ENCODE measurements at regions not wholly inside any gene's neighbourhood (a gene's known extent, or its start where the extent isn't known, plus 50 kb on each side); places are given as distances from the start of the nearest gene placed in this dataset.

DNA sequence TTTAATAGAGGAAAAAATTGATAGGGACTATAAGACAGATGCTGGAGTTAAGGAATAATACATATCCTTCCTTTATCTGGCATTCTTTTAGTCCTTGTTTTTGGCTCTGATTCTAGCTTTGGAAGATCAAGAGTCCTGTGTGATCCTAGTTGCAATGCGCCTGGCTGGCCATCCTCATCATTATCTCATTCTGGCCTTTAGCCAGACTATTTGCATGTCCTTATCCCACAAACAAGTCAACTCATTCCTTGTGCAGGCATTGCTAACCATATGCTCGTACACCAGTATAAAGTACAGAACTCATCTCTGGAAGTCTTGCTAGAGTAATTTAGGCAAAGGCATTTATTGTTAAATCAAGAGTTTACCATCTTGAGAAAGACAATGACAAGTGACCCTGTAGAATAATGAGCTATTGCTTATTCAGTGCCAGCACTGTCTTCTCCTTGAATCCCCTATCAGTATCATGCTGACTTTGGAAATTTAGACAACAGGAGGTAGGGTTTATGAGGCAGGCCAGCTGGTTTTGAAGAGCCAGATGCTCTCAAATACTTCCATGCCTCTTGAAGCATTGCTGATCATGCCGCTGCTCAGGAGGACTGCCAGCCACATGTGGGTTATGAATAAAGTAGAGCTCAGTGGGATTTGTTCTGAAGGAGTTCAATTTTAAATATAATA, 1730.3 kb upstream of the TENM3 start:
- no peaks in the 10 kb centered on the region for H3K9me3 Mint-ChIP-seq (ENCODE audit: unreplicated experiment)
- DNase-seq, result no peak
- H3K27ac Mint-ChIP-seq (ENCODE audit: unreplicated experiment), result no peak overlapping the region
- no peaks in the 10 kb centered on the region for H3K36me3 ChIP-seq (ENCODE audit: control insufficient read depth, insufficient read depth, low read length)
- H3K27me3 ChIP-seq (replicated peaks; ENCODE audit: control insufficient read depth, insufficient read depth, low read length), result no peaks in the 10 kb centered on the region
- H3K4me1 ChIP-seq, result no peaks in the 10 kb centered on the region
- H3K4me3 Mint-ChIP-seq (ENCODE audit: unreplicated experiment), result no peak overlapping the region
- POLR2A ChIA-PET, result no interaction called here
- H3K4me1 Mint-ChIP-seq (ENCODE audit: low read depth, unreplicated experiment), result no peaks in the 10 kb centered on the region
- intact Hi-C loops (cut with micrococcal nuclease; ENCODE audit: unreplicated experiment), result no loop called here
- CTCF ChIA-PET, result no interaction called here
- TF ChIP-seq, protein P1, sequence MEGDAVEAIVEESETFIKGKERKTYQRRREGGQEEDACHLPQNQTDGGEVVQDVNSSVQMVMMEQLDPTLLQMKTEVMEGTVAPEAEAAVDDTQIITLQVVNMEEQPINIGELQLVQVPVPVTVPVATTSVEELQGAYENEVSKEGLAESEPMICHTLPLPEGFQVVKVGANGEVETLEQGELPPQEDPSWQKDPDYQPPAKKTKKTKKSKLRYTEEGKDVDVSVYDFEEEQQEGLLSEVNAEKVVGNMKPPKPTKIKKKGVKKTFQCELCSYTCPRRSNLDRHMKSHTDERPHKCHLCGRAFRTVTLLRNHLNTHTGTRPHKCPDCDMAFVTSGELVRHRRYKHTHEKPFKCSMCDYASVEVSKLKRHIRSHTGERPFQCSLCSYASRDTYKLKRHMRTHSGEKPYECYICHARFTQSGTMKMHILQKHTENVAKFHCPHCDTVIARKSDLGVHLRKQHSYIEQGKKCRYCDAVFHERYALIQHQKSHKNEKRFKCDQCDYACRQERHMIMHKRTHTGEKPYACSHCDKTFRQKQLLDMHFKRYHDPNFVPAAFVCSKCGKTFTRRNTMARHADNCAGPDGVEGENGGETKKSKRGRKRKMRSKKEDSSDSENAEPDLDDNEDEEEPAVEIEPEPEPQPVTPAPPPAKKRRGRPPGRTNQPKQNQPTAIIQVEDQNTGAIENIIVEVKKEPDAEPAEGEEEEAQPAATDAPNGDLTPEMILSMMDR (IDR thresholded peaks at IDR 0.05; ENCODE audit: insufficient read depth in 1 of 2, low read depth in 1 of 2, low read length in 1 of 2, severe bottlenecking in 1 of 2, unreplicated experiment in 1 of 2), result no peak
- H3K4me3 ChIP-seq (ENCODE audit: low read depth, low read length), result no peak overlapping the region
- peaks cover 7% of the 10 kb centered on the region for H3K27me3 Mint-ChIP-seq (ENCODE audit: insufficient read depth, unreplicated experiment)
- BruUV-seq (replicated peaks), result no TSS peak
- no peaks in the 10 kb centered on the region for H3K9me3 ChIP-seq
- H3K36me3 Mint-ChIP-seq (ENCODE audit: insufficient read depth, unreplicated experiment), result no peaks in the 10 kb centered on the region

- H3K4me3 Mint-ChIP-seq (ENCODE audit: unreplicated experiment), result no peak overlapping the region
- Histone ChIP-seq H3K27me3 (replicated peaks; ENCODE audit: control insufficient read depth, insufficient read depth, low read length) (no peaks in the 10 kb centered on the region), H3K9me3 (no peaks in the 10 kb centered on the region), H3K4me1 (no peaks in the 10 kb centered on the region), H3K36me3 (ENCODE audit: control insufficient read depth, insufficient read depth, low read length) (no peaks in the 10 kb centered on the region), H3K4me3 (ENCODE audit: low read depth, low read length) (no peak overlapping the region)
- peaks cover 7% of the 10 kb centered on the region for H3K27me3 Mint-ChIP-seq (ENCODE audit: insufficient read depth, unreplicated experiment)
- BruUV-seq (replicated peaks), result no TSS peak
- no peak for DNase-seq
- H3K36me3 Mint-ChIP-seq (ENCODE audit: insufficient read depth, unreplicated experiment), result no peaks in the 10 kb centered on the region
- POLR2A ChIA-PET, result no interaction called here
- CTCF ChIA-PET, result no interaction called here
- no peaks in the 10 kb centered on the region for H3K9me3 Mint-ChIP-seq (ENCODE audit: unreplicated experiment)
- TF ChIP-seq, protein P1 (IDR thresholded peaks at IDR 0.05; ENCODE audit: insufficient read depth in 1 of 2, low read depth in 1 of 2, low read length in 1 of 2, severe bottlenecking in 1 of 2, unreplicated experiment in 1 of 2), result no peak
- intact Hi-C loops (cut with micrococcal nuclease; ENCODE audit: unreplicated experiment), result no loop called here
- H3K27ac Mint-ChIP-seq (ENCODE audit: unreplicated experiment), result no peak overlapping the region
- no peaks in the 10 kb centered on the region for H3K4me1 Mint-ChIP-seq (ENCODE audit: low read depth, unreplicated experiment)
These were observed 1724.3 kb upstream of the TENM3 start for GRCh38 chr4:180518906-180519305.

GRCh38 chr4:180521181-180521580, 1722.0 kb upstream of the TENM3 start:
- no peaks in the 10 kb centered on the region for H3K27me3 ChIP-seq (replicated peaks; ENCODE audit: control insufficient read depth, insufficient read depth, low read length)
- H3K4me1 Mint-ChIP-seq (ENCODE audit: low read depth, unreplicated experiment), result no peaks in the 10 kb centered on the region
- ChIA-PET POLR2A (no interaction called here), CTCF (no interaction called here)
- H3K9me3 Mint-ChIP-seq (ENCODE audit: unreplicated experiment), result no peaks in the 10 kb centered on the region
- no peak overlapping the region for H3K4me3 ChIP-seq (ENCODE audit: low read depth, low read length)
- H3K27me3 Mint-ChIP-seq (ENCODE audit: insufficient read depth, unreplicated experiment), result peaks cover 3% of the 10 kb centered on the region
- H3K9me3 ChIP-seq, result no peaks in the 10 kb centered on the region
- H3K4me3 Mint-ChIP-seq (ENCODE audit: unreplicated experiment), result no peak overlapping the region
- BruUV-seq (replicated peaks), result no TSS peak
- H3K36me3 ChIP-seq (ENCODE audit: control insufficient read depth, insufficient read depth, low read length), result no peaks in the 10 kb centered on the region
- H3K27ac Mint-ChIP-seq (ENCODE audit: unreplicated experiment), result no peak overlapping the region
- no peaks in the 10 kb centered on the region for H3K4me1 ChIP-seq
- intact Hi-C loops (cut with micrococcal nuclease; ENCODE audit: unreplicated experiment), result no loop called here
- no peaks in the 10 kb centered on the region for H3K36me3 Mint-ChIP-seq (ENCODE audit: insufficient read depth, unreplicated experiment)
- TF ChIP-seq, protein P1 (IDR thresholded peaks at IDR 0.05; ENCODE audit: insufficient read depth in 1 of 2, low read depth in 1 of 2, low read length in 1 of 2, severe bottlenecking in 1 of 2, unreplicated experiment in 1 of 2), result no peak
- DNase-seq, result no peak

Data from Caco-2 (cell line).